Posterior vena cava (tissue), 2 donors: ENCODE measurements at regions not wholly inside any gene's neighbourhood (a gene's known extent, or its start where the extent isn't known, plus 50 kb on each side); places are given as distances from the start of the nearest gene placed in this dataset.

Experiments used
- DNase-seq: peaks from one replicate; pipeline ENCODE4 v3.0.0-alpha.2; 2020; ENCODE audit warnings: low spot score
- intact Hi-C, 2 donors: fragments of 100-400 bp; cut with DNase I; formaldehyde crosslinking; loops; one replicate each; pipeline versions ENCODE4 v1.14.1 to v1.14.2; 2022 to 2023
- donor health status: DM: yes; HTN: yes; CAD: no.
- donor health status: DM: yes; HTN: yes; CAD: no.

- no peak for DNase-seq
- intact Hi-C loops, result no loop called here
Measured at GRCh38 chr4:67256388-67257043, 288.8 kb downstream of the CENPC start.

- intact Hi-C loops, result no loop called here
- DNase-seq, result no peak
Measured at GRCh38 chr4:67250131-67250896, 295.0 kb downstream of the CENPC start.

GRCh38 chr4:67236788-67237187 lies 308.5 kb downstream of the CENPC start:
- intact Hi-C loops, result loop anchor here in 1 of 2 donors (10.0 kb wide), 1 partner anchor 1748 kb away; no protein-coding TSS in a partner anchor
- no peak for DNase-seq

GRCh38 chr4:67236318-67236717 lies 309.0 kb downstream of the CENPC start:
- DNase-seq, result no peak
- intact Hi-C loops, result loop anchor here in 1 of 2 donors (10.0 kb wide), 1 partner anchor 1748 kb away; no protein-coding TSS in a partner anchor

GRCh38 chr4:67234296-67234695 lies 311.0 kb downstream of the CENPC start:
- intact Hi-C loops, result loop anchor here in 1 of 2 donors (10.0 kb wide), 1 partner anchor 1751 kb away; no protein-coding TSS in a partner anchor
- no peak for DNase-seq

GRCh38 chr4:67229148-67229547 lies 316.2 kb downstream of the CENPC start:
- no peak for DNase-seq
- intact Hi-C loops, result no loop called here

GRCh38 chr4:67220861-67221260 lies 324.4 kb downstream of the CENPC start:
- DNase-seq, result no peak
- intact Hi-C loops, result no loop called here

GRCh38 chr4:67218883-67219282 lies 326.4 kb downstream of the CENPC start:
- intact Hi-C loops, result no loop called here
- DNase-seq, result no peak

GRCh38 chr4:67207941-67208441 lies 337.3 kb downstream of the CENPC start:
- no peak for DNase-seq

GRCh38 chr4:67204441-67204840 lies 340.9 kb downstream of the CENPC start:
- no peak for DNase-seq
- intact Hi-C loops, result no loop called here

More at GRCh38 chr4:67207941-67208441, 337.3 kb downstream of the CENPC start:
- intact Hi-C loops, result no loop called here

GRCh38 chr4:67201334-67201733 lies 344.0 kb downstream of the CENPC start:
- no peak for DNase-seq
- intact Hi-C loops, result no loop called here

GRCh38 chr4:67198727-67199126 lies 346.6 kb downstream of the CENPC start:
- intact Hi-C loops, result no loop called here
- no peak for DNase-seq

GRCh38 chr4:67167849-67168248 lies 377.5 kb downstream of the CENPC start:
- intact Hi-C loops, result no loop called here
- DNase-seq, result no peak

- intact Hi-C loops, result no loop called here
- DNase-seq, result no peak
Measured at GRCh38 chr4:67162690-67163089, 382.6 kb downstream of the CENPC start.

GRCh38 chr4:67161311-67161710 lies 384.0 kb downstream of the CENPC start:
- intact Hi-C loops, result no loop called here
- no peak for DNase-seq

- intact Hi-C loops, result no loop called here
- DNase-seq, result no peak
Measured at GRCh38 chr4:67160394-67160793, 384.9 kb downstream of the CENPC start.

- intact Hi-C loops, result no loop called here
- DNase-seq, result no peak
Measured at GRCh38 chr4:67158666-67159065, 386.6 kb downstream of the CENPC start.

GRCh38 chr4:67152976-67153375 lies 392.3 kb downstream of the CENPC start:
- intact Hi-C loops, result no loop called here
- DNase-seq, result no peak

GRCh38 chr4:67151376-67152343 lies 393.6 kb downstream of the CENPC start:
- DNase-seq, result no peak
- intact Hi-C loops, result no loop called here
